ENCODE measurements at regions not wholly inside any gene's neighbourhood (a gene's known extent, or its start where the extent isn't known, plus 50 kb on each side); places are given as distances from the start of the nearest gene placed in this dataset.

- no peak for DNase-seq
These were observed 63.9 kb upstream of the PTPN13 start for GRCh38 chr4:86530183-86530582.

GRCh38 chr4:86531440-86531839 is 62.7 kb upstream of the PTPN13 start:
- no peak for DNase-seq

DNA sequence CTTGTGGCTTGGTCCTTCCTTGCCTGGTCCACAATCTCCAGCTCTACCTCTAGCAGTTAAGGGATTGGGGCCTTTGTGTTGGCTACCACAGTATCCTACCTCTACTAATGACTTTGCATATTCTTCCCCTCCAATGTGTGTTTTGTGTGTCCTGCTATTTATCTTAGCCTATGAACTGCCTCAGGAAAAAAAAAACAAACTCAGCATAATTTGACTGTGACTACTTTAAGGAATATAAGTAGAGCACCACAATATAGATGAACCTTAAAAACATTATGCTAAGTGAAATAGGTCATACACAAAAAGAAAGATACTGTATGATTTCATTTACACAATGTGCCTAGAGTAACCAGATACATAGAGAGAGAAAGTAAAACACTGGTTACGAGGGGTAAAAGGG is 61.3 kb upstream of the PTPN13 start:
- no peak for DNase-seq

GRCh38 chr4:86536151-86536550 is 58.0 kb upstream of the PTPN13 start:
- no peak for DNase-seq

DNA sequence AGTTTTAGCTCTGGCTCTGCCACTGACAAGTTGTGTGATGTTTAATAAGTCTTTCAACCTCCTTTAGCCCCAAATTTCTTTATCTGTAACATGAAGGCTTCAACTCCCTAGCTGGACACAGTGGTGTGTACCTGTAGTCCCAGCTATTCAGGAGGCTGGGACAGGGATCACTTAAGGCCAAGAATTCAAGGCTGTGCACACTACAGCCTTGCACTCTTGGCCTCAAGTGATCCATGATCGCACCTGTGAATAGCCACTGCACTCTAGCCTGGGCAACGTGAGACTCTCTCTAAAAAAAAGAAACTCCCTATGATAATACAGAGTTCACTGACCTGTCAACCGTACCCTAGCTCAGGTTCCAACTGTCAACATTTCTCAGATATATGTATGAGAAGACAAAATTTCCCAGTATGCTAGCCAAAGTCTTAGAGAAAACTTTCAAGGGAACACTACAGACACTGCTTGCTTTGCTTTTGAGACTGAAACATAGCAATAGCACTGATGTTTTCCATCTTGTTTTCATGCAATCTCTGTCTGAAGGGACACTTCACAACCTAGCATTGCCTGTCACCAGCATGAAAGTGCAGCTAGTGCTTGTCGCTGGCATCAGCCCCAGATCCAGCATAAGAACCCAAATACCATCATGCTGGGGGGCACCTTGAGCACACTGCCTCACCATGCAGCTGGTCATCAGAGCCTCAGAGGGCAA is 51.6 kb upstream of the PTPN13 start:
- DNase-seq: no peak

GRCh38 chr4:86543080-86543479 is 51.0 kb upstream of the PTPN13 start:
- DNase-seq: no peak

DNA sequence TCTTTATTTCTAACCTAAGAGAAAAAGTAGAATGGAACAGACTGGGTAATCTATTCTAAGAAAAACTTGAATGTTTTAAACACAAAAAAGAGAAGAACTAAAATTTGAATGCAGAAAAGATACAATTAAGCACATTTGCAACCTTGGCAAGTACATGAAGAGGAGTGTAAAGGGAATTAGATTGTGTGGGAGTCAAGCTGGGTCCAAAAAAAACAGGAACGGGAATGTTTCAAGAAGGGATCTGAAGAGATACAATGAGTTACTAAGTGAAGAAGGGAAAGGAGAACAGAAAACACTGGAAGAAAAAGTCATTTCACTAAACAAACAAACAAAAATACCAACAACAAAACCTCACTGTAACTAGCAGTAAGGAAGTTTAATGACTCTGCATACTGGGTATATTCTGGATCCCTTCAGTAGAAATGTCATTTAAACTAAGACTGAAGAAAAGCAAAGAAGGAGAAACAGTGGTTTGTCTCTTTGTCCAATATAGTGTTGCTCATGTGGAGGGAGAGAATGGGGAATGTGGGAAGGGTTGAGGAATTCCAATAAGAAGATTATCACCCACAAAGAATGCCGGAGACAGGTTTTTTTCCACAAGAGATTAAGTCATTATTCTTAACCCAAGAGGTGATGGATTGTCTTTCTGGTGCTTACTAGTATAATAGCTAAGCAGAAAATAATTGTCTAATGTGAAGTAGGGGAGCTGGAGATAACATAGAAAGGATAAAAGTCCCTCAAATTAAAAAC is 50.4 kb upstream of the PTPN13 start:
- no peak for DNase-seq

GRCh38 chr4:86544310-86544966 is 49.7 kb upstream of the PTPN13 start:
- no peak for DNase-seq
